Coronary artery (tissue), 2 donors: ENCODE measurements at regions not wholly inside any gene's neighbourhood (a gene's known extent, or its start where the extent isn't known, plus 50 kb on each side); places are given as distances from the start of the nearest gene placed in this dataset.

Experiments
- DNase-seq: peaks from one replicate; pipeline ENCODE4 v3.0.0-alpha.2; 2017; ENCODE audit warnings: low spot score
- H3K27ac ChIP-seq, 2 donors: fragments of 200-600 bp; sonication (generic); one replicate each; pipeline ENCODE4 v1.5.1; 2016 to 2019
- H3K4me3 ChIP-seq: fragments of 200-600 bp; sonication (generic); 2 replicates; pipeline ENCODE4 v1.5.1; 2016; ENCODE audit warnings: mild to moderate bottlenecking, moderate library complexity
- CTCF ChIP-seq: fragments of 200-600 bp; sonication (generic); IDR thresholded peaks from one replicate; pipeline ENCODE4 v1.5.1; 2019; ENCODE audit warnings: antibody characterized with exemption

GRCh38 chr5:68415177-68416085 lies 199.9 kb downstream of the PIK3R1 start:
- H3K4me3 ChIP-seq: no peak overlapping the region
- DNase-seq: no peak
- TF ChIP-seq CTCF: no peak
- no peak overlapping the region for H3K27ac ChIP-seq

- no peak for DNase-seq
- H3K27ac ChIP-seq: no peak overlapping the region
- H3K4me3 ChIP-seq: no peak overlapping the region
- TF ChIP-seq CTCF: no peak
Measured at GRCh38 chr5:68416714-68417113, 201.2 kb downstream of the PIK3R1 start.

GRCh38 chr5:68418201-68418600 lies 202.6 kb downstream of the PIK3R1 start:
- TF ChIP-seq CTCF: no peak
- Histone ChIP-seq H3K27ac (peak overlapping the region; percentile 35 to 68), H3K4me3 (no peak overlapping the region)
- DNase-seq: no peak

GRCh38 chr5:68418680-68419079 lies 203.1 kb downstream of the PIK3R1 start:
- Histone ChIP-seq H3K27ac (peak overlapping the region; percentile 35 to 68), H3K4me3 (no peak overlapping the region)
- no peak for TF ChIP-seq CTCF
- DNase-seq: no peak

- no peak for TF ChIP-seq CTCF
- no peak for DNase-seq
- Histone ChIP-seq H3K4me3 (no peak overlapping the region), H3K27ac (peak overlapping the region; percentile 35 to 68)
Measured at GRCh38 chr5:68419081-68419636, 203.6 kb downstream of the PIK3R1 start.

- TF ChIP-seq CTCF: no peak
- H3K27ac ChIP-seq: peak overlapping the region; percentile 30 to 52
- no peak for DNase-seq
Measured at GRCh38 chr5:68419637-68420452, 204.3 kb downstream of the PIK3R1 start.

More at GRCh38 chr5:68419637-68420452, 204.3 kb downstream of the PIK3R1 start:
- peak overlapping the region; percentile 16 for H3K4me3 ChIP-seq
